NB4 (cell line): ENCODE measurements at regions not wholly inside any gene's neighbourhood (a gene's known extent, or its start where the extent isn't known, plus 50 kb on each side); places are given as distances from the start of the nearest gene placed in this dataset.

ENCODE experiments used
- POLR2A ChIP-seq: IDR thresholded peaks from 2 replicates; pipeline ENCODE4 v1.6.1; 2011; ENCODE audit warnings: mild to moderate bottlenecking; ENCODE audit not compliant: insufficient read length; ENCODE audit errors: extremely low read depth
- TF ChIP-seq, protein P1 (sequence below): IDR thresholded peaks from one replicate; pipeline ENCODE4 v1.5.1; 2012; ENCODE audit warnings: low read depth, low read length
- TF ChIP-seq, protein P2 (sequence below): IDR thresholded peaks from 2 replicates; pipeline ENCODE4 v1.6.1; 2011; ENCODE audit warnings: low read depth, low read length

DNA sequence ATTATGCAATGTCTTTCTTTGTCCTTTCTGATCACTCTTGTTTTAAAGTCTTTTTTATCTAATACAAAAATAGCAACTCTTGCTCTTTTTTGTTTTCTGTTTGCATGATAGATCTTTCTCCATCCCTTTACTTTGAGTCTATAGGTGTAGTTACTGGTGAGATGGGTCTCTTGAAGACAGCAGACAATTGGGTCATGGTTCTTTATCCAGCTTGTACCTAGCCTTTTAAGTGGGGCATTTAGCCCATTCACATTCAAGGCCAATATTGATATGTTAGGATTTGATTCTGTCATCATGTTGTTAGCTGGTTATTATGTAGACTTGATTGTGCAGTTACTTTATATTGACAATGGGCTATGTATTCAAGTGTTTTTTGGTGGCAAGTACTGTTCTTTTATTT, 245.9 kb upstream of the TARS1 start:
- TF ChIP-seq POLR2A, result no peak
- TF ChIP-seq, protein P1, sequence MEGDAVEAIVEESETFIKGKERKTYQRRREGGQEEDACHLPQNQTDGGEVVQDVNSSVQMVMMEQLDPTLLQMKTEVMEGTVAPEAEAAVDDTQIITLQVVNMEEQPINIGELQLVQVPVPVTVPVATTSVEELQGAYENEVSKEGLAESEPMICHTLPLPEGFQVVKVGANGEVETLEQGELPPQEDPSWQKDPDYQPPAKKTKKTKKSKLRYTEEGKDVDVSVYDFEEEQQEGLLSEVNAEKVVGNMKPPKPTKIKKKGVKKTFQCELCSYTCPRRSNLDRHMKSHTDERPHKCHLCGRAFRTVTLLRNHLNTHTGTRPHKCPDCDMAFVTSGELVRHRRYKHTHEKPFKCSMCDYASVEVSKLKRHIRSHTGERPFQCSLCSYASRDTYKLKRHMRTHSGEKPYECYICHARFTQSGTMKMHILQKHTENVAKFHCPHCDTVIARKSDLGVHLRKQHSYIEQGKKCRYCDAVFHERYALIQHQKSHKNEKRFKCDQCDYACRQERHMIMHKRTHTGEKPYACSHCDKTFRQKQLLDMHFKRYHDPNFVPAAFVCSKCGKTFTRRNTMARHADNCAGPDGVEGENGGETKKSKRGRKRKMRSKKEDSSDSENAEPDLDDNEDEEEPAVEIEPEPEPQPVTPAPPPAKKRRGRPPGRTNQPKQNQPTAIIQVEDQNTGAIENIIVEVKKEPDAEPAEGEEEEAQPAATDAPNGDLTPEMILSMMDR, result no peak
- TF ChIP-seq, protein P2, sequence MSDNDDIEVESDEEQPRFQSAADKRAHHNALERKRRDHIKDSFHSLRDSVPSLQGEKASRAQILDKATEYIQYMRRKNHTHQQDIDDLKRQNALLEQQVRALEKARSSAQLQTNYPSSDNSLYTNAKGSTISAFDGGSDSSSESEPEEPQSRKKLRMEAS, result no peak
